ENCODE measurements at regions not wholly inside any gene's neighbourhood (a gene's known extent, or its start where the extent isn't known, plus 50 kb on each side); places are given as distances from the start of the nearest gene placed in this dataset.

DNA sequence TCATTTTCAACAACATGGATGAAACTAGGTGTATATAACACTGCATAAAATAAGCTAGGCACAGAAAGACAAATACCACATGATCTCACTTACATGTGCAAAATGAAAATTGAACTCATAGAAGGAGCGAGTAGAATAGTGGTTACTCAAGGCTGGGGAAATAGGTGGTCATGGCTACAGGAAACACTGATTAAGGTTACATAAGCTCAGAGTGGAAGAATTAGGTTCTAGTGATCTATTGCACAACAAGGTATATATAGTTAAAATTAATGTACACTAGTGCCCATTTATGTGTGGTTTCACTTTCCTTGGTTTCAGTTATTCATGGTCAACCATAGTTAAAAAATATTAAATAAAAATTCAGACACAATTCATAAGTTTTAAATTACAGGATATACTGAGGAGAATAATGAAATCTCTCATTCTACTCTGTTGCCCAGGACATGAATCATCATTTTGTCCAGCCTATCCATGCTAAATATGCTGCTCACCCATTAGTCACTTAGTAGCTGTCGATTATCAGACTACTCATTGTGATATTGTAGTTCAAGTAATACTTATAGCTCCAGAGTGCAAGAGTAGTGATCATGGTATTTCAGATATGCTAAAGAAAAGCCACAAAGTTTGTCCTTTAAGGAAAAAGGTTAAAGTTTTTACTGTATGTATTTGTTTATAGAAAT is 1530.9 kb upstream of the LRRTM1 start:
- no peak for DNase-seq
- no peak for TF ChIP-seq POLR2A (IDR thresholded peaks at IDR 0.05)
- TF ChIP-seq, protein P1, sequence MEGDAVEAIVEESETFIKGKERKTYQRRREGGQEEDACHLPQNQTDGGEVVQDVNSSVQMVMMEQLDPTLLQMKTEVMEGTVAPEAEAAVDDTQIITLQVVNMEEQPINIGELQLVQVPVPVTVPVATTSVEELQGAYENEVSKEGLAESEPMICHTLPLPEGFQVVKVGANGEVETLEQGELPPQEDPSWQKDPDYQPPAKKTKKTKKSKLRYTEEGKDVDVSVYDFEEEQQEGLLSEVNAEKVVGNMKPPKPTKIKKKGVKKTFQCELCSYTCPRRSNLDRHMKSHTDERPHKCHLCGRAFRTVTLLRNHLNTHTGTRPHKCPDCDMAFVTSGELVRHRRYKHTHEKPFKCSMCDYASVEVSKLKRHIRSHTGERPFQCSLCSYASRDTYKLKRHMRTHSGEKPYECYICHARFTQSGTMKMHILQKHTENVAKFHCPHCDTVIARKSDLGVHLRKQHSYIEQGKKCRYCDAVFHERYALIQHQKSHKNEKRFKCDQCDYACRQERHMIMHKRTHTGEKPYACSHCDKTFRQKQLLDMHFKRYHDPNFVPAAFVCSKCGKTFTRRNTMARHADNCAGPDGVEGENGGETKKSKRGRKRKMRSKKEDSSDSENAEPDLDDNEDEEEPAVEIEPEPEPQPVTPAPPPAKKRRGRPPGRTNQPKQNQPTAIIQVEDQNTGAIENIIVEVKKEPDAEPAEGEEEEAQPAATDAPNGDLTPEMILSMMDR (IDR thresholded peaks at IDR 0.05) = no peak
- H3K4me1 ChIP-seq = no peaks in the 10 kb centered on the region
- H3K27ac ChIP-seq = no peak overlapping the region
- no peak overlapping the region for H3K4me3 ChIP-seq
- intact Hi-C loops (cut with DNase I; ENCODE audit: low total_unique reads) = no loop called here
- H3K36me3 ChIP-seq (ENCODE audit: low read depth, missing control alignments) = no peaks in the 10 kb centered on the region
- WGBS, 2 donors = 80 to 91% methylated on average over 2 of the region's 2 CpGs
- no peaks in the 10 kb centered on the region for H3K9me3 ChIP-seq
- H3K27me3 ChIP-seq = peaks cover 2% of the 10 kb centered on the region

- no peaks in the 10 kb centered on the region for H3K27me3 ChIP-seq
- H3K4me1 ChIP-seq = no peaks in the 10 kb centered on the region
- no peak overlapping the region for H3K4me3 ChIP-seq
- H3K36me3 ChIP-seq (ENCODE audit: low read depth, missing control alignments) = no peaks in the 10 kb centered on the region
- no peak for TF ChIP-seq POLR2A (IDR thresholded peaks at IDR 0.05)
- TF ChIP-seq, protein P1 (IDR thresholded peaks at IDR 0.05) = no peak
- no peak for DNase-seq
- H3K9me3 ChIP-seq = no peaks in the 10 kb centered on the region
- intact Hi-C loops (cut with DNase I; ENCODE audit: low total_unique reads) = no loop called here
- no peak overlapping the region for H3K27ac ChIP-seq
- WGBS, 2 donors = 88 to 90% methylated on average over 3 of the region's 3 CpGs
Measured at GRCh38 chr2:81786811-81787210, 1482.3 kb upstream of the LRRTM1 start.

DNA sequence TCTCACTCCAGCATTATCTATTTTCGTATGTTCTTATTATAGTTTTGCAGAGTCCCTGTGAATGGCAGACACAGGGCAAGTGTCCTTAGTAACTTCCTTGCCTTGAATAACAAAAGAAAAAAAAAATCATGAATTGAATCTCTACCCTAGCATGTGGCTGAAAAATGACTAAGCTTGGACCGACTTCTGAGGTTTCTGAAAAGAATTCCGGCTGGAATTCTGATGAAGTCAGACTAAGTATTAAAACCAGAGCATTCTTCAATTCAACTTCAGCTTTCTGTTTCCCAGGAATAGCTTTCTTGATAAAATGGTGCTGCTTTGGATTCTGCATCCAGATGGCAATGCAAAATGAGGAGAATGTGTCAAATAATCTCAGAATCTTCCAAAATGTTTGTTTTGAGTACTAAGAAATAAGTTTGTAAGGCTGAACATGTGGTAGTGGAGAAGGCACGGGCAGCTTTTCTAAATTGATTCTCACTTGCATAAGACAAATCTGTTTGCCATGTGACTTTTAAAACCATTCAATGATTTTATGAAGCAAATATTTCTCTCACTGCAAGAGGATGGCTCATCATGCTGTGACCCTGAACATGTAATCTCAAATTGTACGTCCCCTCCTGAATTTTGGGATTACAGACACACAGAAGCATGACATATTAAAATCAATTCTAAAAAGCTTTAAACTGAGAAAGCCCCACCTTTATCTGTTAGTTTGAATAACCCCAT is 1462.8 kb upstream of the LRRTM1 start:
- Histone ChIP-seq H3K4me3 (no peak overlapping the region), H3K9me3 (no peaks in the 10 kb centered on the region), H3K4me1 (no peaks in the 10 kb centered on the region), H3K27me3 (no peaks in the 10 kb centered on the region), H3K36me3 (ENCODE audit: low read depth, missing control alignments) (no peaks in the 10 kb centered on the region), H3K27ac (no peak overlapping the region)
- 72 to 74% methylated on average over 5 of the region's 5 CpGs for WGBS, 2 donors
- no peak for DNase-seq
- intact Hi-C loops (cut with DNase I; ENCODE audit: low total_unique reads) = no loop called here
- TF ChIP-seq POLR2A (IDR thresholded peaks at IDR 0.05) = no peak
- TF ChIP-seq, protein P1 (IDR thresholded peaks at IDR 0.05) = no peak

DNA sequence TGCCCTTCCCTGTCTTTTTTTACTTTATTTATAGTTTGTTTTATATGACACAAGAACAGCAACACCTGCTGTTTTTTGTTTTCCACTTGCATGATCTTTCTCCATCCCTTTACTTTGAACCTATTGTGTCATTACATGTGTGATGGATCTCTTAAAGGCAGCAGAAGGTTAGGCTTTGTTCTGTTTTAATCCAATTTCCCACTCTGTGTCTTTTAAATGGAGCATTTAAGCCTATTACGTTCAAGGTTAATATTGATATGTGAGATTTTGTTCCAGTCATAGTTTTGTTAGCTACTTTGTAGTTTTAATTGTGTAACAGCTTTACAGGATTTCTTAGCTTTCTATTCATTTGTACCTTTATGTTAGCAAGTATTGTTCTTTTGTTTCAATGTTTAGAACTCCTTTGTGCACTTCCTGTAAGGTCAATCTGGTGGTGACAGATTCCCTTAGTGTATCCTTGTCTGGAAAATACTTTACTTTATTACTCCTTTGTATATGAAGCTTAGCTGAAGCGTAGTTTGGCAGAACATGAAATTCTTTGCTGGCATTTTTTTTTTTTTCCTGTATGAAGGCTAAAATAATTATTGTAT is 1443.0 kb upstream of the LRRTM1 start:
- Histone ChIP-seq H3K4me3 (no peak overlapping the region), H3K27ac (no peak overlapping the region), H3K4me1 (no peaks in the 10 kb centered on the region), H3K36me3 (ENCODE audit: low read depth, missing control alignments) (no peaks in the 10 kb centered on the region), H3K27me3 (no peaks in the 10 kb centered on the region), H3K9me3 (no peaks in the 10 kb centered on the region)
- DNase-seq = no peak
- intact Hi-C loops (cut with DNase I; ENCODE audit: low total_unique reads) = no loop called here
- TF ChIP-seq POLR2A (IDR thresholded peaks at IDR 0.05) = no peak
- TF ChIP-seq, protein P1 (IDR thresholded peaks at IDR 0.05) = no peak
- WGBS, 2 donors = 53 to 69% methylated on average over 2 of the region's 2 CpGs

All from testis (tissue), 2 donors.